Hepatocyte (in vitro differentiated cells): ENCODE measurements at regions not wholly inside any gene's neighbourhood (a gene's known extent, or its start where the extent isn't known, plus 50 kb on each side); places are given as distances from the start of the nearest gene placed in this dataset.

Experiments
- EZH2 ChIP-seq: fragments of 200-600 bp; sonication (generic); IDR thresholded peaks from 2 replicates; pipeline ENCODE4 v1.6.1; 2016; ENCODE audit warnings: antibody characterized with exemption, mild to moderate bottlenecking, borderline replicate concordance
- EZH2phosphoT487 ChIP-seq: fragments of 200-600 bp; sonication (generic); IDR thresholded peaks from one replicate; pipeline ENCODE4 v1.6.1; 2018; ENCODE audit warnings: antibody characterized with exemption, mild to moderate bottlenecking, low read depth, moderate library complexity; ENCODE audit not compliant: unreplicated experiment, severe bottlenecking
- TF ChIP-seq, protein P1 (sequence below): fragments of 200-600 bp; sonication (generic); IDR thresholded peaks from 2 replicates; pipeline ENCODE4 v1.5.1; 2016; ENCODE audit warnings: antibody characterized with exemption, mild to moderate bottlenecking; ENCODE audit not compliant: poor library complexity

DNA sequence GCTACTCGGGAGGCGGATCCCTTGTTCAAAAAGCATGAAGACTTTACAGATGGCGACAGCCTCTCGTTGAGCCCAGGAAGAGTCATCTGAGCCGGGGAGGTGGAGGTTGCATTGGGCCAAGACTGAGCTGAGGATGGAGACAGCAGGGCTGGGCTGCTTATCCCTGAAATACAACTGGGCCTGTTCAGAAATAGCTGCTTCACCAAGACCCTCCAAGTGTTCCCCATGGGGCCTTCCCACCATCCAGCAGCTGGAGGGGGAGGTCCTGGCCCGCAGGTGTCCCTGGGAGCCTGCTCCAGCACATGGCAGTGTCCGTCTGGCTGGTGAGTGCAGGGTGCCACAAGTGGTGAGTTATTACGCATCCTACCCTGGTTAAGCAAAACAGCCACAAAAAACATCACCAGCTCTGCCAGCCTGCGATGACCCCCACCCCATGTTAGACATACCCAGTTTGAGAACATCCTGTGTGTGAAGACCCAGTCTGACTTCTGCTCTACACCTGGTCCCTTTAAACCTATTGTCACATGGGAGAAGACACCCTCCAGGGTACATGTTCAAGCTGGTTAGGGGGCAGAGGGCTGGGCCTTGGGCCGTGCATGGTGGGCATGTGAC, 93.1 kb upstream of the TMPRSS2 start:
- TF ChIP-seq EZH2 (no peak), EZH2phosphoT487 (no peak)
- TF ChIP-seq, protein P1, sequence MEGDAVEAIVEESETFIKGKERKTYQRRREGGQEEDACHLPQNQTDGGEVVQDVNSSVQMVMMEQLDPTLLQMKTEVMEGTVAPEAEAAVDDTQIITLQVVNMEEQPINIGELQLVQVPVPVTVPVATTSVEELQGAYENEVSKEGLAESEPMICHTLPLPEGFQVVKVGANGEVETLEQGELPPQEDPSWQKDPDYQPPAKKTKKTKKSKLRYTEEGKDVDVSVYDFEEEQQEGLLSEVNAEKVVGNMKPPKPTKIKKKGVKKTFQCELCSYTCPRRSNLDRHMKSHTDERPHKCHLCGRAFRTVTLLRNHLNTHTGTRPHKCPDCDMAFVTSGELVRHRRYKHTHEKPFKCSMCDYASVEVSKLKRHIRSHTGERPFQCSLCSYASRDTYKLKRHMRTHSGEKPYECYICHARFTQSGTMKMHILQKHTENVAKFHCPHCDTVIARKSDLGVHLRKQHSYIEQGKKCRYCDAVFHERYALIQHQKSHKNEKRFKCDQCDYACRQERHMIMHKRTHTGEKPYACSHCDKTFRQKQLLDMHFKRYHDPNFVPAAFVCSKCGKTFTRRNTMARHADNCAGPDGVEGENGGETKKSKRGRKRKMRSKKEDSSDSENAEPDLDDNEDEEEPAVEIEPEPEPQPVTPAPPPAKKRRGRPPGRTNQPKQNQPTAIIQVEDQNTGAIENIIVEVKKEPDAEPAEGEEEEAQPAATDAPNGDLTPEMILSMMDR: no peak
